ENCODE measurements at regions not wholly inside any gene's neighbourhood (a gene's known extent, or its start where the extent isn't known, plus 50 kb on each side); places are given as distances from the start of the nearest gene placed in this dataset.
"Not testable (repeated sequence)": the region's sequence is repeated elsewhere in the genome, so short reads cannot be mapped to it uniquely, and the experiment has no call there.

- DNase-seq (ENCODE audit: low read depth) = no peak
Measured at GRCh38 chr15:61342390-61342789, 113.3 kb upstream of the RORA start.

GRCh38 chr15:61339516-61339915 lies 110.4 kb upstream of the RORA start:
- no peak for DNase-seq (ENCODE audit: low read depth)

GRCh38 chr15:61337541-61337940 lies 108.4 kb upstream of the RORA start:
- no peak for DNase-seq (ENCODE audit: low read depth)

- DNase-seq (ENCODE audit: low read depth) = no peak
Measured at GRCh38 chr15:61336026-61336638, 107.0 kb upstream of the RORA start.

GRCh38 chr15:61334714-61335113 lies 105.6 kb upstream of the RORA start:
- DNase-seq (ENCODE audit: low read depth) = not testable (repeated sequence)

- DNase-seq (ENCODE audit: low read depth) = no peak
Measured at GRCh38 chr15:61331019-61331418, 101.9 kb upstream of the RORA start.

GRCh38 chr15:61327019-61327631 lies 98.0 kb upstream of the RORA start:
- DNase-seq (ENCODE audit: low read depth) = no peak

- no peak for DNase-seq (ENCODE audit: low read depth)
Measured at GRCh38 chr15:61319892-61320291, 90.8 kb upstream of the RORA start.

GRCh38 chr15:61318802-61319525 lies 89.9 kb upstream of the RORA start:
- no peak for DNase-seq (ENCODE audit: low read depth)

- no peak for DNase-seq (ENCODE audit: low read depth)
Measured at GRCh38 chr15:61318301-61318700, 89.2 kb upstream of the RORA start.

- DNase-seq (ENCODE audit: low read depth) = no peak
Measured at GRCh38 chr15:61315471-61315870, 86.4 kb upstream of the RORA start.

GRCh38 chr15:61314427-61314826 lies 85.3 kb upstream of the RORA start:
- no peak for DNase-seq (ENCODE audit: low read depth)

- no peak for DNase-seq (ENCODE audit: low read depth)
Measured at GRCh38 chr15:61309617-61310016, 80.5 kb upstream of the RORA start.

GRCh38 chr15:61309031-61309511 lies 80.0 kb upstream of the RORA start:
- DNase-seq (ENCODE audit: low read depth) = no peak

GRCh38 chr15:61308437-61308836 lies 79.3 kb upstream of the RORA start:
- DNase-seq (ENCODE audit: low read depth) = no peak

- DNase-seq (ENCODE audit: low read depth) = no peak
Measured at GRCh38 chr15:61307474-61307873, 78.4 kb upstream of the RORA start.

GRCh38 chr15:61301701-61302100 lies 72.6 kb upstream of the RORA start:
- DNase-seq (ENCODE audit: low read depth) = no peak

GRCh38 chr15:61299075-61299763 lies 70.1 kb upstream of the RORA start:
- no peak for DNase-seq (ENCODE audit: low read depth)

- DNase-seq (ENCODE audit: low read depth) = no peak
Measured at GRCh38 chr15:61295239-61295638, 66.1 kb upstream of the RORA start.

GRCh38 chr15:61282661-61283060 lies 53.6 kb upstream of the RORA start:
- no peak for DNase-seq (ENCODE audit: low read depth)

- no peak for DNase-seq (ENCODE audit: low read depth)
Measured at GRCh38 chr15:61281328-61281727, 52.2 kb upstream of the RORA start.
